HG02970 (cell line): ENCODE measurements at regions not wholly inside any gene's neighbourhood (a gene's known extent, or its start where the extent isn't known, plus 50 kb on each side); places are given as distances from the start of the nearest gene placed in this dataset.
"Not testable (repeated sequence)": the region's sequence is repeated elsewhere in the genome, so short reads cannot be mapped to it uniquely, and the experiment has no call there.

ENCODE experiments used
- ATAC-seq: cut with Tn5 transposase; IDR thresholded peaks from one replicate; pipeline ENCODE4 v1.9.1; 2021; ENCODE audit warnings: mild to moderate bottlenecking, moderate library complexity, moderate number of reproducible peaks; ENCODE audit not compliant: unreplicated experiment, low FRiP score

GRCh38 chr2:90028381-90029079 is 1337.1 kb downstream of the RPIA start:
- not testable (repeated sequence) for ATAC-seq

GRCh38 chr2:90029080-90029428 is 1337.6 kb downstream of the RPIA start:
- not testable (repeated sequence) for ATAC-seq

- ATAC-seq: not testable (repeated sequence)
Observed at GRCh38 chr2:90032269-90032668, 1340.8 kb downstream of the RPIA start.

GRCh38 chr2:90036335-90036734 is 1344.9 kb downstream of the RPIA start:
- not testable (repeated sequence) for ATAC-seq

- ATAC-seq: not testable (repeated sequence)
Observed at GRCh38 chr2:90039093-90039492, 1347.6 kb downstream of the RPIA start.

GRCh38 chr2:90047776-90048175 is 1356.3 kb downstream of the RPIA start:
- not testable (repeated sequence) for ATAC-seq

GRCh38 chr2:90052113-90052631 is 1360.7 kb downstream of the RPIA start:
- ATAC-seq: not testable (repeated sequence)

- ATAC-seq: no peak
Observed at GRCh38 chr2:90069290-90069894, 1377.9 kb downstream of the RPIA start.

- ATAC-seq: no peak
Observed at GRCh38 chr2:90076311-90076710, 1384.8 kb downstream of the RPIA start.

- no peak for ATAC-seq
Observed at GRCh38 chr2:90077948-90078347, 1386.5 kb downstream of the RPIA start.

GRCh38 chr2:90079374-90079773 is 1387.9 kb downstream of the RPIA start:
- ATAC-seq: no peak

GRCh38 chr2:90087792-90088191 is 1396.3 kb downstream of the RPIA start:
- not testable (repeated sequence) for ATAC-seq

GRCh38 chr2:90093571-90094270 is 1402.2 kb downstream of the RPIA start:
- not testable (repeated sequence) for ATAC-seq

GRCh38 chr2:90097617-90098016 is 1406.1 kb downstream of the RPIA start:
- not testable (repeated sequence) for ATAC-seq

- not testable (repeated sequence) for ATAC-seq
Observed at GRCh38 chr2:90105142-90105541, 1413.7 kb downstream of the RPIA start.

- ATAC-seq: not testable (repeated sequence)
Observed at GRCh38 chr2:90123409-90123808, 1431.9 kb downstream of the RPIA start.

GRCh38 chr2:90139046-90139445 is 1447.6 kb downstream of the RPIA start:
- ATAC-seq: not testable (repeated sequence)

- not testable (repeated sequence) for ATAC-seq
Observed at GRCh38 chr2:90141558-90141957, 1450.1 kb downstream of the RPIA start.

GRCh38 chr2:90151805-90152204 is 1460.3 kb downstream of the RPIA start:
- ATAC-seq: not testable (repeated sequence)

GRCh38 chr2:90170978-90171377 is 1479.5 kb downstream of the RPIA start:
- ATAC-seq: not testable (repeated sequence)

- ATAC-seq: not testable (repeated sequence)
Observed at GRCh38 chr2:90173081-90173480, 1481.6 kb downstream of the RPIA start.
